Neural crest cell (in vitro differentiated cells): ENCODE measurements at regions not wholly inside any gene's neighbourhood (a gene's known extent, or its start where the extent isn't known, plus 50 kb on each side); places are given as distances from the start of the nearest gene placed in this dataset.

ENCODE experiments used
- DNase-seq: peaks from one replicate; pipeline ENCODE4 v3.0.0; 2021; ENCODE audit warnings: low read depth, mixed read lengths, low spot score
- H3K27ac Mint-ChIP-seq: one replicate; pipeline ENCODE4 v1.8.0; 2021; ENCODE audit warnings: mild to moderate bottlenecking, mixed read lengths; ENCODE audit not compliant: unreplicated experiment
- H3K27me3 Mint-ChIP-seq: 2 replicates; pipeline ENCODE4 v1.8.0; 2021; ENCODE audit warnings: low read depth, mild to moderate bottlenecking, mixed read lengths
- H3K36me3 Mint-ChIP-seq: 2 replicates; pipeline ENCODE4 v1.8.0; 2021; ENCODE audit warnings: low read depth, mild to moderate bottlenecking, mixed read lengths
- H3K4me1 Mint-ChIP-seq: 2 replicates; pipeline ENCODE4 v1.8.0; 2021; ENCODE audit warnings: mixed read lengths
- H3K4me3 Mint-ChIP-seq: one replicate; pipeline ENCODE4 v1.8.0; 2021; ENCODE audit warnings: mild to moderate bottlenecking, mixed read lengths
- H3K9me3 Mint-ChIP-seq: 2 replicates; pipeline ENCODE4 v1.8.0; 2021; ENCODE audit warnings: mixed read lengths
- CTCF ChIP-seq: fragments of 200-600 bp; sonication (generic); conservative IDR thresholded peaks from 2 replicates; pipeline ENCODE4 v1.5.0; 2021; ENCODE audit warnings: antibody characterized with exemption, mild to moderate bottlenecking

DNA sequence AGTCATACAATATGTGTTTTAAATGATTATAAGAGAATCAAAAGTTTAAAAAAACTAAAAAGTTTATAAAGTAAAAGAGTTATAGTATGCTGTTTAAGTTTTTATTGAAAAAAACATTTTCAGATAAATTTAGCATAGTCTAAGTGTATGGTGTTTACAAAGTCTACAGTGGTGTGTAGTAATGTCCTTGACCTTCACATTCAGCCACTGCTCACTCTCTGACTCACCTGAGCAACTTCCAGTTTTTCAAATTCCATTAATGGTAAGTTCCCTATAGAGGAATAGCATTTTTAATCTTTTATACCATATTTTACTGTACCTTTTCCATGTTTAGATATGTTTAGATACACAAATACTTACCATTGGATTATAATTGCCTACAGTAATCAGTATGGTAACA is 842.4 kb upstream of the KLHL1 start:
- Mint-ChIP-seq H3K27me3 (no peaks in the 10 kb centered on the region), H3K36me3 (no peaks in the 10 kb centered on the region), H3K27ac (no peak overlapping the region), H3K4me3 (no peak overlapping the region), H3K9me3 (peaks cover 4% of the 10 kb centered on the region), H3K4me1 (no peaks in the 10 kb centered on the region)
- no peak for TF ChIP-seq CTCF
- DNase-seq, result no peak

GRCh38 chr13:70945506-70945905 is 837.3 kb upstream of the KLHL1 start:
- no peak for TF ChIP-seq CTCF
- Mint-ChIP-seq H3K9me3 (peaks cover 5% of the 10 kb centered on the region), H3K27ac (no peak overlapping the region), H3K4me1 (no peaks in the 10 kb centered on the region), H3K4me3 (no peak overlapping the region), H3K27me3 (no peaks in the 10 kb centered on the region), H3K36me3 (no peaks in the 10 kb centered on the region)
- no peak for DNase-seq

GRCh38 chr13:70941454-70941853 is 833.2 kb upstream of the KLHL1 start:
- TF ChIP-seq CTCF, result no peak
- Mint-ChIP-seq H3K27me3 (no peaks in the 10 kb centered on the region), H3K4me3 (no peak overlapping the region), H3K4me1 (no peaks in the 10 kb centered on the region), H3K9me3 (peaks cover 5% of the 10 kb centered on the region), H3K27ac (no peak overlapping the region), H3K36me3 (no peaks in the 10 kb centered on the region)
- no peak for DNase-seq

DNA sequence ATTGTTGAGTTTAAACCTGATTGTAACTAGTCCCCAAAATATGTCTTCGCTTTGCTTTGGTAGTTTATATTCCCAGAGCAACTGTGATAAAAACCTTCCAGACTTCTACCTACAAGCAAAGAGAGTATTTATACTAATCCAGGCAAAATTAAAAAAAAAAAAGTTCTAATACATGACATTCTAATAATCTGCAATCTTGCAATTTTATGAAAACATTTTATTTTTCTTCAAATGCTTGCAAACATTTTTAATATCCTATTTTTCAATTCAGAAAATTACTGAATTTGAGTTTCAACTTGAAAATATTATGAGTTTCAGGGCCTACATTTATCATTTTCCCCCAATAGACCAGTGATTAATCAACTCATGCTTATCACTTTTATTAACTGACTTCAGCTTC is 830.2 kb upstream of the KLHL1 start:
- Mint-ChIP-seq H3K4me1 (no peaks in the 10 kb centered on the region), H3K27me3 (no peaks in the 10 kb centered on the region), H3K36me3 (no peaks in the 10 kb centered on the region), H3K4me3 (no peak overlapping the region), H3K27ac (no peak overlapping the region), H3K9me3 (peaks cover 5% of the 10 kb centered on the region)
- no peak for TF ChIP-seq CTCF
- no peak for DNase-seq

- no peaks in the 10 kb centered on the region for H3K9me3 Mint-ChIP-seq
- DNase-seq, result no peak
Observed at GRCh38 chr13:70932511-70932910, 824.3 kb upstream of the KLHL1 start.

More at GRCh38 chr13:70932511-70932910, 824.3 kb upstream of the KLHL1 start:
- no peaks in the 10 kb centered on the region for H3K36me3 Mint-ChIP-seq
- TF ChIP-seq CTCF, result no peak
- no peak overlapping the region for H3K4me3 Mint-ChIP-seq
- H3K27me3 Mint-ChIP-seq, result no peaks in the 10 kb centered on the region
- no peaks in the 10 kb centered on the region for H3K4me1 Mint-ChIP-seq
- no peak overlapping the region for H3K27ac Mint-ChIP-seq
